ENCODE measurements at regions not wholly inside any gene's neighbourhood (a gene's known extent, or its start where the extent isn't known, plus 50 kb on each side); places are given as distances from the start of the nearest gene placed in this dataset.

DNA sequence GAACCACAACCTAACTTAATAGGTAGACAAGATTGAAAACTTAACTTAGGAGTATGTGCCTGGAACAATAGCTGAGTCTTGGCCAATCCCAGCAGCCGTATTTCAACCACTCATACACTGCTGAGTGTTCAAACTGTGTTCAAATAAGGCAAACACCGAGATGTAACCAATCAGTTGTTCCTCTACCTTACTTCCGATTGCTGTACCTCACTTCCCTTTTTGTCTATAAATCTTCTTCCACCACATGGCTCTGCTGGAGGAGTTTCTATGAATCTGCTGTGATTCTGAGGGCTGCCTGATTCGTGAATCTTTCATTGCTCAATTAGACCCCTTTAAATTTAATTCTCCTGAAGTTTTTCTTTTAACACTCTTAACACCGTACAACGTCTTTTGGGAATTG lies 108.0 kb downstream of the ANAPC4 start:
- TF ChIP-seq, protein P1, sequence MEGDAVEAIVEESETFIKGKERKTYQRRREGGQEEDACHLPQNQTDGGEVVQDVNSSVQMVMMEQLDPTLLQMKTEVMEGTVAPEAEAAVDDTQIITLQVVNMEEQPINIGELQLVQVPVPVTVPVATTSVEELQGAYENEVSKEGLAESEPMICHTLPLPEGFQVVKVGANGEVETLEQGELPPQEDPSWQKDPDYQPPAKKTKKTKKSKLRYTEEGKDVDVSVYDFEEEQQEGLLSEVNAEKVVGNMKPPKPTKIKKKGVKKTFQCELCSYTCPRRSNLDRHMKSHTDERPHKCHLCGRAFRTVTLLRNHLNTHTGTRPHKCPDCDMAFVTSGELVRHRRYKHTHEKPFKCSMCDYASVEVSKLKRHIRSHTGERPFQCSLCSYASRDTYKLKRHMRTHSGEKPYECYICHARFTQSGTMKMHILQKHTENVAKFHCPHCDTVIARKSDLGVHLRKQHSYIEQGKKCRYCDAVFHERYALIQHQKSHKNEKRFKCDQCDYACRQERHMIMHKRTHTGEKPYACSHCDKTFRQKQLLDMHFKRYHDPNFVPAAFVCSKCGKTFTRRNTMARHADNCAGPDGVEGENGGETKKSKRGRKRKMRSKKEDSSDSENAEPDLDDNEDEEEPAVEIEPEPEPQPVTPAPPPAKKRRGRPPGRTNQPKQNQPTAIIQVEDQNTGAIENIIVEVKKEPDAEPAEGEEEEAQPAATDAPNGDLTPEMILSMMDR (IDR thresholded peaks at IDR 0.05; ENCODE audit: insufficient read depth, low read length, poor library complexity, severe bottlenecking): no peak
- no peak for TF ChIP-seq EZH2phosphoT487 (conservative IDR thresholded peaks at IDR 0.05; ENCODE audit: low read length)
